8988T (cell line): ENCODE measurements at regions not wholly inside any gene's neighbourhood (a gene's known extent, or its start where the extent isn't known, plus 50 kb on each side); places are given as distances from the start of the nearest gene placed in this dataset.
A peak's percentile ranks its signal among the peaks of the same experiment; 100 is the strongest.

ENCODE experiments used
- DNase-seq: peaks from one replicate; pipeline ENCODE4 v3.0.0; 2011

DNA sequence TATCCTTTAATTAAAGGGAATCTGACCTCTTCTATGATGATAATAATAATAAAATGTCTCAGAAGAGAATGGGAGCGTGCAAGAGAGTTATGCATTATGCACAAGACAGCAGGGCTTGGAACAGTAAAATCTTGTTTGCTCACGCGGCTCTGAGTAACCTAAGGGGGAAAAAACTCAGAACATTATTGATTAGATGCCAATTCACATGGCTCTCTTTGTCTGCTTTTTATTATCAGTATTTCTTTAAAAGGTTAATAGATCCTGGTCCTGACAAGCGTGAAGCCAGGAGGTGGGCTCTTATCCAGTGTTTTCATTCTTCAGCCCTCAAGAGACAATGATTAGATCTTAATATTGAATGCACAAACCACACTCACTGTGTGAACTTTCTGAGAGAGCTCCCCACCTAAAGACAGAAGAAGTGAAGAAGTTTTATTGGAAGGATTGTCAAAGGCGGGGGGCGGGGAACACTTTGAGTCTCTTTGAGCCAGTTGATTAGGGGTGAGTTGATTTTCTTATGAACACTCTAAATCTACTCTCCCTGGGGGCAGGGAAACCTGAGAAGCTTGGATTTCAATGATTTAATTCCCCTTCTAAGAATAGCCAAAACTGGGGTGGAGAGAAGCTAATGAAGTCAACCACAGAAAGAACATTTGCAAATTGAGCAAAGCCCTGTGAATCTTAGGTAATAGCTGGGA is 127.5 kb upstream of the CTAGE1 start:
- DNase-seq = no peak

- no peak for DNase-seq
Measured at GRCh38 chr18:22546905-22547570, 129.3 kb upstream of the CTAGE1 start.

GRCh38 chr18:22547807-22548561 is 130.3 kb upstream of the CTAGE1 start:
- no peak for DNase-seq

DNA sequence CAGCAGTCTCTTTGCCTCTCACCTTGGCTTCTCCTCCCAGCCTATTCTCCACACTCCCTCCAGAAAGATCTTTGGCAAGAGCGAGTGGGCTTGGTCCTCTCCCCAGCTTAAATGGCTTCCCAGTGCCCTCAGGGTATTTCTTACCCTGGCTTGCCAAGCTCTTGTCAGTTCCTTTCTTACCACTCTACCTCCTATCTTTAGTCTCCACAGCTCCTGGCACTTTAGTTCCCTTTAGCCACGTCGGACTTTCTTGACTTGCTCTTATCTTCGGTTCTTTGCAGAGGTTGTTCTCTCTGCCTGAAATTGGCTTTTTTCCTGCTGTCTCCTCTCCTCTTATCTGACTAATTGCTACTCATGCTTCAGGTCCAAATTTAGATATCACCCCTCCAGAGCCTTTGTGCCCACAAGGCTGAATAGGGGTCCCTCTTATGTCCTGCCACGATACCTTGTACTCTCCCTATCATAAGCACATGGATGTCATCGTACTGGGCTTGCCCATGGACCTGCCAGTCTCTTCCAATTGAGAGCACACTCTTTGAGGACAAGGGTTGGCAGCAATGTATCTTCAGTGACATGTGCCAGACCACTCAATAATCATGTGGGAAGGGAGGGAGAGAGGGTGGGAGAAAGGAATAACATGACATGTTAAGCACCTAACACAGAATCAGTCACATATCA is 131.7 kb upstream of the CTAGE1 start:
- DNase-seq = no peak

- no peak for DNase-seq
Measured at GRCh38 chr18:22550366-22550765, 132.7 kb upstream of the CTAGE1 start.

- no peak for DNase-seq
Measured at GRCh38 chr18:22550861-22551260, 133.1 kb upstream of the CTAGE1 start.

GRCh38 chr18:22551536-22552151 is 133.9 kb upstream of the CTAGE1 start:
- DNase-seq = no peak

GRCh38 chr18:22552254-22552653 is 134.5 kb upstream of the CTAGE1 start:
- DNase-seq = no peak

- DNase-seq = no peak
Measured at GRCh38 chr18:22552899-22553460, 135.3 kb upstream of the CTAGE1 start.

DNA sequence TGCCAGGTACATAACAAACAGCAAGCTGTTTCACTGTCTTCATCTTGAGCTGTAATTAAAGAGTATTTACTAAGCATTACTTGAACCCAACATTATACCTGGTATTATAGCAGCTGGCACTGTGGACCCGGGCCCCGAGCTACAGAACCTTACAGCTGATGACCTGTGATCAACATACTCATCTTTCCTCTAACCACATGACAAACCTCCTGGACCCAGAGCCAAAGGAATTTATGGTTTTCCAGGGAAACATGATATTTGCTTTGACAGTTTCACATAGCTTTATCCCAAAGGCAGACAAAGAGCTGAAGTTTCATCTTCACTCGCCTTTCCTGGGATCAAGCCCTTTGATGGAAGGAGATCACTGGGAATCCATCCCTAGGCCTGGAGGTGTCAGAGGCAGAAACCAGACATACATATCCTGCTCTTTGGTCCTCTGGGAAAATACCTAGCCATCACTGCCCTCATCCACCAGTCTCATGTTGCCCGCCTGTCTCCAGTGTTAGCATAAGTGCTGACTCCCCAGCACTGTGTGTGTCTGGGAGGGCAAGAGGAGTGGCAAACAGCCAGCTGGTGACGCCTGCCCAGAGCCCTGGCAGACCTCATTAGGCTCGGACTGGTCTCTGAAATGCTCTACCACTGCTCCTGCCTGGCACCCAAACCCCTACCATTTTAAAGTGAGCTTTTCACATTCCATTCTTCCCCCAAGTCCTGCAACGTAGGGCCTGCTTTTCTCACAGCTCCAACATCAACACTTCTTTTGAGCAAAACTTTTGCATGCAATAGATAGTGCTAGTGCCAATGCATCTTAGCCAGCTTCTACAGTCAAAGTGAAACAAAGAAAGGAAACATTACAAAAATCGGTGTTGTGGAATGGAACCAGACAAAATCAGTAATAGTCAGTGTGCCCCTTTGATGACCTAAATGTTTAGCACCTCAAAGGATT is 138.8 kb upstream of the CTAGE1 start:
- no peak for DNase-seq

DNA sequence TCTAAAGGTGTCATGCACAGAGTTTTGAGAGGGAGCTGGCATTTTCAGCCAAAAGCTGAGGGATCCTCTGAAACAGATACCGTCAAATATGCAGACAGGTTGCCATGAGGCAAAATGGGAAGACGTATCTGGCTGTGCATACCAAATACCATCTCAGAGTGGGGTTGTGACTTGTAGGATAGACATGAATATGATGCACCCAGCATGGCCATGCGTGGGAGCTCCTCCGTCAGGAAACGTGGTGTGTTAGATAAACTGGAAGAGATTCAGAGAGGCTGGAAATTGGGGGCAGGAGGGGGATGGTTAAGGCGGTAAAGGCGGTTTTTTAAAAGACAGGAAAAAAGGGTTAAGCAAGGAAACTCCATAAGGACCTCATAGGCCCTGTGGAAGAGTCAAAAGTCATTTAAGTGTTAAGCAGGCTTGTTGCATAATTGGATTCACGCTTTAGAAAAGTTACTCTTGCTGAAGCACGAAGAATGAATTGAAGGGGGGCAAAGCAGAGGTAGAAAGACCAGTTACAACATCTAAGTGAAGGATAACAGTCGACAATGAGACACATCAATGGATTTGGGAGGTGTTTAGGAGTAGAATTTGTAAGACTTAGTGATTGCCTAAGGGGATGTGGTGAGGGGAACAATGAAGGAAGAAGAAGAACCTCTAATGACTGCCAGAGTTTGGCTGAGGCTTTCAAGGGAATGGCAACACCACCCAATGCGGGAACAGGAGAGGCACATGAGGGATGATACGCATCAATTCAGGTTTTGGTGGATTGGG is 139.6 kb upstream of the CTAGE1 start:
- no peak for DNase-seq

- DNase-seq = peak; percentile 45
Measured at GRCh38 chr18:22558945-22559385, 141.2 kb upstream of the CTAGE1 start.

DNA sequence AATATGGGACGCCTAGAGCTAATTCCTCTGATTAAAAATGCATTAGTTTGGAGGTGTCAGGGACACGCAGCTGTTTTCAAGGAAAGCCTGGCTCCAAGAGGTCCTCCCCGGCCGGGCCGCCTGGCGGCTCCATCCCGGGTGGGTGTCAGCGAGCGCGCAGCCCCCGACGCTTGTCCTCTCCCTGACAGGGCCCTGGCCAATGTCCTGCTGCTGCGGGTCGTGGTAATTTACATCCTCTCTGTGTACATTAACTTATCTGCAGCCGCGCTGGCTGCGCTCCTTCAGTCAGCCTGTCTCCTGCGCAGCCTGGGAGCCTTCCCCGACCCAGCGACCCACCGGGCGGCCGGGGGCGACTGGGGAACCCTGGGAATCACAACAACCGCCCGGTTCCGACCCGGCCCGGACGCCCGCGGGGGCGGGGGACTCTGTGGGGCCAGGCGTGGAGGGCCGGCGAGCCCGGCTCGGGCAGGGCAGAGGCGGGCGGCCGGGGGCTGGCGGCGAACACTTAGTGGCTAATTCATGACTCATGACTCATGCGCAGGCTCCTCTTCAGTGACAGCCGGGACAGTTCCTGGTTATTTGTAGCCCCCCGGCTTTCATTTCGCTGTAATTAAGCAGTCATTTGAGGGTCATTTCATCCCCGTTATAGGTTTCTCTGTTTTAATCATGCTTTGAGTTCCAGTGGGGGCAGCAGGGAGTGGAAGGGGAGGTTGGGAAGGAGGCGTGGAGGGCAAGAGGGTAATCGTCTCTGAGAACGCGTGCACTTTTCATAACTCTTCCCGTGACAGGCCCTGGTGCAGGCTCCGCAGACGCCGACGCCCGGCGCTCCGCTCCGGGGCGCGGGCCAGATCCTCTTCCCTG is 141.9 kb upstream of the CTAGE1 start:
- peak; percentile 80 for DNase-seq

GRCh38 chr18:22560275-22560610 is 142.5 kb upstream of the CTAGE1 start:
- no peak for DNase-seq

GRCh38 chr18:22560797-22561196 is 143.1 kb upstream of the CTAGE1 start:
- no peak for DNase-seq

GRCh38 chr18:22563164-22563583 is 145.5 kb upstream of the CTAGE1 start:
- DNase-seq = peak; percentile 81

GRCh38 chr18:22564036-22564435 is 146.3 kb upstream of the CTAGE1 start:
- no peak for DNase-seq

GRCh38 chr18:22566703-22567420 is 149.1 kb upstream of the CTAGE1 start:
- no peak for DNase-seq

- DNase-seq = no peak
Measured at GRCh38 chr18:22567794-22568193, 150.1 kb upstream of the CTAGE1 start.
